OCI-LY7 (cell line): ENCODE measurements at regions not wholly inside any gene's neighbourhood (a gene's known extent, or its start where the extent isn't known, plus 50 kb on each side); places are given as distances from the start of the nearest gene placed in this dataset.

ENCODE experiments used
- EZH2phosphoT487 ChIP-seq: fragments of 200-600 bp; sonication (generic); IDR thresholded peaks from 2 replicates; pipeline ENCODE4 v1.6.1; 2018; ENCODE audit warnings: low read depth, borderline replicate concordance, mild to moderate bottlenecking, mixed run types, antibody characterized with exemption, low read length, moderate library complexity, mixed read lengths
- TF ChIP-seq, protein P1 (sequence below): fragments of 200-600 bp; sonication (generic); conservative IDR thresholded peaks from 2 replicates; pipeline ENCODE4 v1.5.1; 2014; ENCODE audit warnings: mild to moderate bottlenecking, antibody characterized with exemption, low read length, moderate library complexity, mixed read lengths

DNA sequence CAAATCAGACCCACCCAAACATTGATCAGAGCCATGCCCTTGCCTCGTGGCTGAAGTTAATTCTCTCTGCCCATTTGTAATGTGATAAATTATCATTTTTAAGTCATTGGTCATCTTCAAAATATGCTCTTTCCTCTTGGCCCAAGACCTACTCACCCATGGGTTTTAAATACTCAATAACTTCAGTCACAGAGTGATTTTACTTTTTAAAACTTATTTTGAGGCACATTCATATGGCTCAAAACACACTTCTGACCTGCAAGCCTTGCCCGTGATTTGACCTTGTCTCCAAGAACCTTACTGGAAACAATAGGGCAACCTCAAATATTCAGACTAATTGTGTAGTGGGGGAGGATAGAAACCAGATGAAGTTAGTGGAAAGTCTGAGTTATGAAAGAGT, 176.2 kb upstream of the LNX1 start:
- TF ChIP-seq, protein P1, sequence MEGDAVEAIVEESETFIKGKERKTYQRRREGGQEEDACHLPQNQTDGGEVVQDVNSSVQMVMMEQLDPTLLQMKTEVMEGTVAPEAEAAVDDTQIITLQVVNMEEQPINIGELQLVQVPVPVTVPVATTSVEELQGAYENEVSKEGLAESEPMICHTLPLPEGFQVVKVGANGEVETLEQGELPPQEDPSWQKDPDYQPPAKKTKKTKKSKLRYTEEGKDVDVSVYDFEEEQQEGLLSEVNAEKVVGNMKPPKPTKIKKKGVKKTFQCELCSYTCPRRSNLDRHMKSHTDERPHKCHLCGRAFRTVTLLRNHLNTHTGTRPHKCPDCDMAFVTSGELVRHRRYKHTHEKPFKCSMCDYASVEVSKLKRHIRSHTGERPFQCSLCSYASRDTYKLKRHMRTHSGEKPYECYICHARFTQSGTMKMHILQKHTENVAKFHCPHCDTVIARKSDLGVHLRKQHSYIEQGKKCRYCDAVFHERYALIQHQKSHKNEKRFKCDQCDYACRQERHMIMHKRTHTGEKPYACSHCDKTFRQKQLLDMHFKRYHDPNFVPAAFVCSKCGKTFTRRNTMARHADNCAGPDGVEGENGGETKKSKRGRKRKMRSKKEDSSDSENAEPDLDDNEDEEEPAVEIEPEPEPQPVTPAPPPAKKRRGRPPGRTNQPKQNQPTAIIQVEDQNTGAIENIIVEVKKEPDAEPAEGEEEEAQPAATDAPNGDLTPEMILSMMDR = no peak
- no peak for TF ChIP-seq EZH2phosphoT487
